ENCODE measurements at regions not wholly inside any gene's neighbourhood (a gene's known extent, or its start where the extent isn't known, plus 50 kb on each side); places are given as distances from the start of the nearest gene placed in this dataset.

GRCh38 chr4:140211693-140212092 is 57.7 kb upstream of the MAML3 start:
- DNase-seq: no peak

DNA sequence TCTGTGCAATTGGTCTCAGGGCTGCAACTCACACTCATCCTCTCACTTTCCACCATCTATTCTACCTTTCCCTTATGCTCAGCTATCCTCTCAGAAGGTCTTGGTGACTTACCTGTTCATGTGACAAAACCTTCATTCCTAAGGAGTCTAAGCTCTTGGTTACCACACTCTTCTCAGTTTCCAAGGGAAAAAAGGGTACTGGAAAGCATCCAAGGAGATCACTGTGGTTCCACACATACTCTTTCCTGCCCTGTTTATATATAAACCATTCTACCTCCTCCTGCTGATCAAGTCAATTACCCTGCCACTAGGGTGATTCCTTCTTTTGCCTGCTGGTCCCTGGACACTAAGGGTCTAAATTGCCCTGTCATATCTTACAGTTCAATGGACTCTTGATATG is 57.2 kb upstream of the MAML3 start:
- no peak for DNase-seq

GRCh38 chr4:140208921-140209320 is 54.9 kb upstream of the MAML3 start:
- DNase-seq: no peak
